H1 (cell line): ENCODE measurements at regions not wholly inside any gene's neighbourhood (a gene's known extent, or its start where the extent isn't known, plus 50 kb on each side); places are given as distances from the start of the nearest gene placed in this dataset.

Experiments used
- CBX8 ChIP-seq: fragments of 300-800, 300-1000 bp; sonication (generic); IDR thresholded peaks from 2 replicates; pipeline ENCODE4 v1.7.1; 2016; ENCODE audit warnings: low read depth, low read length, borderline replicate concordance
- CTCF ChIP-seq, 3 experiments: IDR thresholded peaks; 1 replicate in 2 of 3; 2 replicates in 1 of 3; pipeline versions ENCODE4 v1.5.1 to v1.6.1; 2011; ENCODE audit warnings: low read length in 3 of 3, mild to moderate bottlenecking in 3 of 3, inconsistent platforms in 2 of 3, low read depth in 1 of 3, moderate library complexity in 1 of 3; ENCODE audit not compliant: insufficient read depth in 1 of 3; ENCODE audit errors: control extremely low read depth in 1 of 3
- EZH2 ChIP-seq: fragments of 200-600 bp; sonication (generic); IDR thresholded peaks from 2 replicates; pipeline ENCODE4 v1.7.1; 2012; ENCODE audit warnings: low read depth, mild to moderate bottlenecking, moderate library complexity, low read length, inconsistent platforms; ENCODE audit not compliant: severe bottlenecking
- JUND ChIP-seq: IDR thresholded peaks from 2 replicates; pipeline ENCODE4 v1.6.1; 2011; ENCODE audit warnings: mild to moderate bottlenecking, improper control_type of control experiment, low read length
- POLR2A ChIP-seq, 2 experiments: IDR thresholded peaks; 1 replicate in 1 of 2; 2 replicates in 1 of 2; pipeline ENCODE4 v1.6.1; 2011; ENCODE audit warnings: low read depth in 2 of 2, low read length in 2 of 2, mild to moderate bottlenecking in 2 of 2; ENCODE audit errors: control extremely low read depth in 1 of 2
- POLR2AphosphoS5 ChIP-seq: IDR thresholded peaks from 2 replicates; pipeline ENCODE4 v1.6.1; 2011; ENCODE audit warnings: low read depth, low read length
- RAD21 ChIP-seq, 2 experiments: IDR thresholded peaks in 1 of 2; conservative IDR thresholded peaks in 1 of 2; 2 replicates each; pipeline ENCODE4 v1.6.1; 2011; ENCODE audit warnings: low read depth in 2 of 2, low read length in 2 of 2, improper control_type of control experiment in 1 of 2, inconsistent platforms in 1 of 2, mild to moderate bottlenecking in 1 of 2, moderate library complexity in 1 of 2
- SRF ChIP-seq: IDR thresholded peaks from 2 replicates; pipeline ENCODE4 v1.6.1; 2011; ENCODE audit warnings: mild to moderate bottlenecking, low read depth, low read length, moderate library complexity
- ZNF274 ChIP-seq: IDR thresholded peaks from 2 replicates; pipeline ENCODE4 v1.7.0; 2012; ENCODE audit warnings: low read length, borderline replicate concordance; ENCODE audit errors: extremely low read depth

GRCh38 chr7:395643-396042 is 105.7 kb downstream of the FOXL3 start:
- TF ChIP-seq POLR2AphosphoS5 (no peak), SRF (no peak), JUND (no peak), RAD21 (IDR thresholded peaks at IDR 0.05 in 1 of 2, conservative IDR thresholded peaks at IDR 0.05 in 1 of 2; ENCODE audit: low read depth in 2 of 2, low read length in 2 of 2) (no peak), CTCF (IDR thresholded peaks at IDR 0.05; ENCODE audit: control extremely low read depth in 1 of 3, insufficient read depth in 1 of 3, low read depth in 1 of 3, low read length in 3 of 3) (no peak), POLR2A (IDR thresholded peaks at IDR 0.05; ENCODE audit: control extremely low read depth in 1 of 2, low read depth in 2 of 2, low read length in 2 of 2) (no peak), EZH2 (no peak), CBX8 (no peak), ZNF274 (no peak)
